WTC11 (cell line): ENCODE measurements at regions not wholly inside any gene's neighbourhood (a gene's known extent, or its start where the extent isn't known, plus 50 kb on each side); places are given as distances from the start of the nearest gene placed in this dataset.

Experiments used
- GABPB1 ChIP-seq: sonication (generic); formaldehyde crosslinking; IDR thresholded peaks from 2 replicates; pipeline ENCODE4 v1.8.1; 2023; ENCODE audit warnings: mild to moderate bottlenecking, missing genetic modification reagents
- IRF2 ChIP-seq: sonication (generic); formaldehyde crosslinking; IDR thresholded peaks from 2 replicates; pipeline ENCODE4 v1.8.0; 2022; ENCODE audit warnings: low read depth, missing genetic modification reagents, borderline replicate concordance
- TCF7 ChIP-seq: sonication (generic); formaldehyde crosslinking; IDR thresholded peaks from 2 replicates; pipeline ENCODE4 v1.8.0; 2022; ENCODE audit warnings: mild to moderate bottlenecking, low read depth, missing genetic modification reagents, moderate library complexity
- TF ChIP-seq, protein P1 (sequence below): fragments of 200-600 bp; IDR thresholded peaks from 2 replicates; pipeline ENCODE4 v1.8.0; 2022; ENCODE audit warnings: antibody characterized with exemption
- TF ChIP-seq, protein P2 (sequence below): fragments of 250-450 bp; sonication (Bioruptor Pico); IDR thresholded peaks from 2 replicates; pipeline ENCODE4 v1.9.0; 2021; ENCODE audit warnings: mild to moderate bottlenecking
- TF ChIP-seq, protein P3 (sequence below): sonication (generic); formaldehyde crosslinking; IDR thresholded peaks from 2 replicates; pipeline ENCODE4 v1.8.0; 2022; ENCODE audit warnings: mild to moderate bottlenecking, missing genetic modification reagents

DNA sequence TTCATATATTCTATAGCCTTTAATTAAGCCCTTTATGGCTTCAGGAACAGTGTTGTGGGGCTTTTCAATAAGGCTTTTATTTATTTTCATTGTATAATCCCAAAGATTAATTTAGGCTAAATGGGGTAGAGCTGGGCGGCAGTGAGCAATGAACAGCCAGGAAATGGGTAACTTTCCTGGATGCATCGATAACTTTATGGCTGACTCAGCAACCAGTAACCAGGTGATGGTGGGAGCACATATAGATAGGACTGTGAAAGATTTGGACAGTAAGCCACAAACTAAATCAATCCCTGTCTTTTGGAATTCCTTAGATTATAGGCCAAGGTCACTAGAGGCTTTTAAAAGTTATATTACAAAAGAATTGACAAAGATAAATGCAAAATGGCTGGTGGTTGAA is 1260.6 kb upstream of the CELF4 start:
- TF ChIP-seq, protein P1, sequence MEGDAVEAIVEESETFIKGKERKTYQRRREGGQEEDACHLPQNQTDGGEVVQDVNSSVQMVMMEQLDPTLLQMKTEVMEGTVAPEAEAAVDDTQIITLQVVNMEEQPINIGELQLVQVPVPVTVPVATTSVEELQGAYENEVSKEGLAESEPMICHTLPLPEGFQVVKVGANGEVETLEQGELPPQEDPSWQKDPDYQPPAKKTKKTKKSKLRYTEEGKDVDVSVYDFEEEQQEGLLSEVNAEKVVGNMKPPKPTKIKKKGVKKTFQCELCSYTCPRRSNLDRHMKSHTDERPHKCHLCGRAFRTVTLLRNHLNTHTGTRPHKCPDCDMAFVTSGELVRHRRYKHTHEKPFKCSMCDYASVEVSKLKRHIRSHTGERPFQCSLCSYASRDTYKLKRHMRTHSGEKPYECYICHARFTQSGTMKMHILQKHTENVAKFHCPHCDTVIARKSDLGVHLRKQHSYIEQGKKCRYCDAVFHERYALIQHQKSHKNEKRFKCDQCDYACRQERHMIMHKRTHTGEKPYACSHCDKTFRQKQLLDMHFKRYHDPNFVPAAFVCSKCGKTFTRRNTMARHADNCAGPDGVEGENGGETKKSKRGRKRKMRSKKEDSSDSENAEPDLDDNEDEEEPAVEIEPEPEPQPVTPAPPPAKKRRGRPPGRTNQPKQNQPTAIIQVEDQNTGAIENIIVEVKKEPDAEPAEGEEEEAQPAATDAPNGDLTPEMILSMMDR: no peak
- TF ChIP-seq IRF2 (CRISPR knock-in tag): no peak
- TF ChIP-seq, protein P2, sequence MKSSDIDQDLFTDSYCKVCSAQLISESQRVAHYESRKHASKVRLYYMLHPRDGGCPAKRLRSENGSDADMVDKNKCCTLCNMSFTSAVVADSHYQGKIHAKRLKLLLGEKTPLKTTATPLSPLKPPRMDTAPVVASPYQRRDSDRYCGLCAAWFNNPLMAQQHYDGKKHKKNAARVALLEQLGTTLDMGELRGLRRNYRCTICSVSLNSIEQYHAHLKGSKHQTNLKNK: no peak
- TF ChIP-seq, protein P3, sequence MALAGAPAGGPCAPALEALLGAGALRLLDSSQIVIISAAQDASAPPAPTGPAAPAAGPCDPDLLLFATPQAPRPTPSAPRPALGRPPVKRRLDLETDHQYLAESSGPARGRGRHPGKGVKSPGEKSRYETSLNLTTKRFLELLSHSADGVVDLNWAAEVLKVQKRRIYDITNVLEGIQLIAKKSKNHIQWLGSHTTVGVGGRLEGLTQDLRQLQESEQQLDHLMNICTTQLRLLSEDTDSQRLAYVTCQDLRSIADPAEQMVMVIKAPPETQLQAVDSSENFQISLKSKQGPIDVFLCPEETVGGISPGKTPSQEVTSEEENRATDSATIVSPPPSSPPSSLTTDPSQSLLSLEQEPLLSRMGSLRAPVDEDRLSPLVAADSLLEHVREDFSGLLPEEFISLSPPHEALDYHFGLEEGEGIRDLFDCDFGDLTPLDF: no peak
- no peak for TF ChIP-seq TCF7
- TF ChIP-seq GABPB1 (CRISPR knock-in tag): no peak
